Activated effector memory CD4-positive, alpha-beta T cell treated with Interleukin-2 at 50 U/mL for 16 hours (primary cell): ENCODE measurements at regions not wholly inside any gene's neighbourhood (a gene's known extent, or its start where the extent isn't known, plus 50 kb on each side); places are given as distances from the start of the nearest gene placed in this dataset.

Experiments
- DNase-seq: peaks from one replicate; pipeline ENCODE4 v3.0.0-alpha.2; 2020

GRCh38 chr2:145650226-145650625 lies 1130.3 kb upstream of the ZEB2 start:
- DNase-seq, result no peak

GRCh38 chr2:145649061-145649460 lies 1129.1 kb upstream of the ZEB2 start:
- no peak for DNase-seq

- no peak for DNase-seq
Measured at GRCh38 chr2:145644820-145645302, 1124.9 kb upstream of the ZEB2 start.

GRCh38 chr2:145638675-145639074 lies 1118.8 kb upstream of the ZEB2 start:
- no peak for DNase-seq

- DNase-seq, result no peak
Measured at GRCh38 chr2:145635706-145636427, 1115.9 kb upstream of the ZEB2 start.

- DNase-seq, result no peak
Measured at GRCh38 chr2:145631561-145631960, 1111.6 kb upstream of the ZEB2 start.

DNA sequence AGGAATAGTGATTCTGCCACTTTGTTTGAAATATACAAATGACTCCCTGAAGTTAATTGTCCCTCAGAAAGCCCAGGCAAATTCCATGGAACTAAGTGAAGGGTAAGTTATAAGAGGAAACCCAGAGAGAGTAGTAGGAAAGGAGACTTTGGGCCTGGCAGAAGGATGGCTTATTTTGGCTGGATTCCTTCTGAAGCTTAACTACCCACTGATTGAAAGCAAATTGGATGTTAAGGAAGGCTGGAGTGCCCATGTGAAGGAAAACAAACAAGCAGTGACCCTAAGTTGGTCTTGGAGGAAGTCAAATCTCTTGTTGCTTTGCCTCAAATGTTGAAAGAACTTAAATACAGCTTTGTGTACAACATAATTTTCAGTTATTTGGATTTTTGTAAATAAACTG lies 1106.4 kb upstream of the ZEB2 start:
- no peak for DNase-seq

- DNase-seq, result no peak
Measured at GRCh38 chr2:145625111-145625510, 1105.2 kb upstream of the ZEB2 start.

DNA sequence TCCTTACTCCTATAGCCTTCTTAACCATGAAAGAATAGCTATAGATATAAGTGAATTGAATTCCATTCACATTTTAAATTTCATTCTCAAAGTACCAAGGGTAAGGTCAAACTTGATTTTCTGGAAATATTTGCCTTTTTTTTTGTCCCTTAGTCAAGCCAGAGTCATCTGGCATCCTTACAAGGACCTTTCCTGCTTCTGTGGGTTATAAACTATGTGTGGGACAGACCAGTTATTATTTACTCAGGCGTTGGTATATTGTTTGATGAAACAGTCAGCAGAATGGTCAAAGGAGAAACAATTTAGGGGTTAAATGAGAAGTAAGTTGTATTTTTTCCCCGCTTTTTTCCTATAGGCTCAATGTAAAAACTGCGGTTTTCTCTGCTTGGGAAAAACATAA lies 1103.2 kb upstream of the ZEB2 start:
- no peak for DNase-seq

DNA sequence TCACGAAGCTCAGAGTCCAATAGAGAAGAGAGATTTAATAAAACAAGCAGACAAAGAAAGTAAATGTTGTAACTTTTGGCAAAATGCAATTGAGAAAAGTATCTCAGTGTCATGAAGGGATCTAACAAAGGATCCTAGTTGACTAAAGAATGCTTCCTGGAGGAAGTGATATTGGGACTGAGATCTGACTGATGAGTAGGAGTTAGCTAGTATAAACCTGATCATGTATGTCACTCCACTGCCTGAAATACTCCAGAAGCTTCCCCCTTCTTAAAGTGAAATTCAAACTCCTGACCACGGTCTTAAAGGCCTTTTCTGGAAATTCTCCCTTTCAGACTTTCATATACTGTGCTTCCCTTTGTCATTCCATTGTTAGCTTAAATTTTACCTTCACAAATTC lies 1102.4 kb upstream of the ZEB2 start:
- no peak for DNase-seq

DNA sequence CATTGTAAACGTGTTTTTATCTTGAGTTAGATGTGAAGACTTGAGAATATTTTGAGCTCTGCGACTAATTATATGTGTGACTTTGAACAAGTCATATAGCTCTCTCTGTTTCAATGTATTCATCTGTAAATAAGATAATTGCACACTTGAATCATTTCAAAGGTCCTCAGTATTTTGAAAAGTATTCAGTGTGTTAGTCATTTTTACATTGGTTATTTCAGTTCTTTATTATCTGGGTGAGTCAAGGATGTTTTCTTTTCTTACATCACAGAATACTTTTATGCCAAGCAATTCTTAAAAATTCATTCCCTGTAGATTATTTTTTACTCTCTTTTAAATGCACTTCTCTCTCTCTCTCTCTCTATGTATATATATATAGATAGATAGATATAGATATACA lies 1098.0 kb upstream of the ZEB2 start:
- no peak for DNase-seq

- DNase-seq, result no peak
Measured at GRCh38 chr2:145617420-145617819, 1097.5 kb upstream of the ZEB2 start.

GRCh38 chr2:145615626-145616025 lies 1095.7 kb upstream of the ZEB2 start:
- no peak for DNase-seq

- no peak for DNase-seq
Measured at GRCh38 chr2:145609951-145610350, 1090.0 kb upstream of the ZEB2 start.

DNA sequence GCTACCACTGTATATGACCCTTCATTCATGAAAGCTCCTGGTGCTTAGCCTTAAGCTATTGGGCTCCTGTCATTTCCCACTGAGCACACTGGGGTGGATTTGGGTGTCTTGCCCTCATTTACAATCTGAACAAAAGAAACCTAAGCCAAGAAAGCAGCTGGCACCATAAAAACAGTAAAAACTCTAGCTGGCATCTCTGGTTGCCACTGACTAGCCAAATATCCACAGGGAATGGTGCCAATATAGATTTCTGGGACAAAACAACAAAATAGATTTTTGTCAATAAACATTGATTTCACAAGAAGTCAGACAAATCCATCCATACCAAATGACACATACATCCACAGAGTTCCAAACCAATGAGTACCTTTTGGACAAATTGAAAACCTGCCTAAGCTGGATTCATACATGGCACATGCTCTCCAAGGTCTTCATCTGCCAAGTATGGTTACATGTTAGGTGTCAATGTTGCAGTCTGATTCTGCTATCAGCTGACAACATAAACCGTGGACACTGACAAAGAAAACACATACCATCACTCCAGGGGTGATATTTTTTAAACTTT lies 1081.5 kb upstream of the ZEB2 start:
- no peak for DNase-seq

- DNase-seq, result no peak
Measured at GRCh38 chr2:145600811-145601210, 1080.9 kb upstream of the ZEB2 start.

- no peak for DNase-seq
Measured at GRCh38 chr2:145599756-145600155, 1079.8 kb upstream of the ZEB2 start.

DNA sequence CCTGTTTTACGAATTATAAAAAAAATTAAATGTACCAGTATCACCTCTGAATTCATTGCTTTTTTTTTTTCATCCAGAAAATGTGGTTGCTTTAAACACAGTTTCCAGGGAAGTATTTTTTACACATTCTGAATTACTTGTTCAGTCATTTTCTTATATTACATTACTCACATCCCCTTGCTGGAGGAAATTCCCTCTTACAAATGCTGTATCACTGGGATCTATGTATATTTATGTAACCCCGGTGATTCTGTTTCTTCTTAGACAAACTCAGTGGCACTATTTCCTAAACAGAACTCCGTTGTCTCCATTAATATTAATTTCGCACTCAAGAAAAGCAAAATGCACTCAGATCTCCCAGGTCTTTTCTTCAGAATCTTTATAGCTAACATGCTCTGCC lies 1078.5 kb upstream of the ZEB2 start:
- DNase-seq, result no peak

GRCh38 chr2:145597809-145598208 lies 1077.9 kb upstream of the ZEB2 start:
- DNase-seq, result no peak

- no peak for DNase-seq
Measured at GRCh38 chr2:145597006-145597405, 1077.1 kb upstream of the ZEB2 start.

- no peak for DNase-seq
Measured at GRCh38 chr2:145596416-145596815, 1076.5 kb upstream of the ZEB2 start.

GRCh38 chr2:145595296-145595695 lies 1075.4 kb upstream of the ZEB2 start:
- no peak for DNase-seq

- no peak for DNase-seq
Measured at GRCh38 chr2:145593991-145594614, 1074.2 kb upstream of the ZEB2 start.

- DNase-seq, result no peak
Measured at GRCh38 chr2:145593280-145593679, 1073.4 kb upstream of the ZEB2 start.
